OCI-LY1 (cell line): ENCODE measurements at regions not wholly inside any gene's neighbourhood (a gene's known extent, or its start where the extent isn't known, plus 50 kb on each side); places are given as distances from the start of the nearest gene placed in this dataset.
"Not testable (repeated sequence)": the region's sequence is repeated elsewhere in the genome, so short reads cannot be mapped to it uniquely, and the experiment has no call there.

Experiments used
- H2AFZ ChIP-seq: fragments of 200-600 bp; sonication (generic), shearing (Covaris generic); 2 replicates; pipeline ENCODE4 v1.6.0; 2014; ENCODE audit warnings: antibody characterized with exemption, mild to moderate bottlenecking, low read length
- H3F3A ChIP-seq: fragments of 200-600 bp; sonication (generic), shearing (Covaris generic); 2 replicates; pipeline ENCODE4 v1.6.0; 2014; ENCODE audit warnings: mild to moderate bottlenecking, antibody characterized with exemption, low read length, moderate library complexity; ENCODE audit not compliant: insufficient read depth
- H3K27ac ChIP-seq: fragments of 200-600 bp; sonication (generic); 2 replicates; pipeline ENCODE4 v1.5.1; 2014; ENCODE audit warnings: low read length, mixed run types, mild to moderate bottlenecking, low read depth; ENCODE audit not compliant: poor library complexity, severe bottlenecking
- H3K27me3 ChIP-seq: fragments of 200-600 bp; sonication (generic); 2 replicates; pipeline ENCODE4 v1.6.0; 2014; ENCODE audit warnings: antibody characterized with exemption, mild to moderate bottlenecking, low read length, moderate library complexity; ENCODE audit not compliant: insufficient read depth
- H3K36me3 ChIP-seq: fragments of 200-600 bp; sonication (generic); 2 replicates; pipeline ENCODE4 v1.6.1; 2014; ENCODE audit warnings: mild to moderate bottlenecking, antibody characterized with exemption, low read length, moderate library complexity, mixed read lengths; ENCODE audit not compliant: insufficient read depth
- H3K4me1 ChIP-seq: fragments of 200-600 bp; sonication (generic); 2 replicates; pipeline ENCODE4 v1.5.1; 2014; ENCODE audit warnings: mild to moderate bottlenecking, low read length, moderate library complexity; ENCODE audit not compliant: insufficient read depth, severe bottlenecking
- H3K4me2 ChIP-seq: fragments of 200-600 bp; sonication (generic), shearing (Covaris generic); 2 replicates; pipeline ENCODE4 v1.6.1; 2014; ENCODE audit warnings: low read length
- H3K4me3 ChIP-seq: fragments of 200-600 bp; sonication (generic); 2 replicates; pipeline ENCODE4 v1.5.1; 2014; ENCODE audit warnings: low read length, low read depth, mild to moderate bottlenecking, mixed read lengths; ENCODE audit not compliant: poor library complexity, severe bottlenecking
- H3K79me2 ChIP-seq: fragments of 200-600 bp; shearing (Covaris generic); 2 replicates; pipeline ENCODE4 v1.6.1; 2016; ENCODE audit warnings: mixed run types, low read length, mixed read lengths; ENCODE audit not compliant: insufficient read depth
- H3K9ac ChIP-seq: fragments of 200-600 bp; sonication (generic), shearing (Covaris generic); 2 replicates; pipeline ENCODE4 v1.6.1; 2014; ENCODE audit warnings: mild to moderate bottlenecking, low read length, mixed read lengths
- H3K9me2 ChIP-seq: fragments of 200-600 bp; sonication (generic), shearing (Covaris generic); 2 replicates; pipeline ENCODE4 v1.6.1; 2014; ENCODE audit warnings: low read depth, mild to moderate bottlenecking, low read length, mixed read lengths
- H3K9me3 ChIP-seq: fragments of 200-600 bp; shearing (Covaris generic); 2 replicates; pipeline ENCODE4 v1.6.1; 2014; ENCODE audit warnings: low read length, mixed read lengths
- H4K20me1 ChIP-seq: fragments of 200-600 bp; sonication (generic), shearing (Covaris generic); 2 replicates; pipeline ENCODE4 v1.6.0; 2016; ENCODE audit warnings: mild to moderate bottlenecking, low read length; ENCODE audit not compliant: insufficient read depth
- CTCF ChIP-seq: fragments of 200-600 bp; sonication (generic), shearing (Covaris generic); IDR thresholded peaks from 2 replicates; pipeline ENCODE4 v1.5.1; 2017; ENCODE audit warnings: mild to moderate bottlenecking, antibody characterized with exemption, low read length, moderate library complexity, mixed read lengths
- EZH2 ChIP-seq: fragments of 200-600 bp; sonication (generic), shearing (Covaris generic); IDR thresholded peaks from 2 replicates; pipeline ENCODE4 v1.8.0; 2017; ENCODE audit warnings: borderline replicate concordance, mixed run types, mild to moderate bottlenecking, antibody characterized with exemption, low read length, moderate library complexity, mixed read lengths

DNA sequence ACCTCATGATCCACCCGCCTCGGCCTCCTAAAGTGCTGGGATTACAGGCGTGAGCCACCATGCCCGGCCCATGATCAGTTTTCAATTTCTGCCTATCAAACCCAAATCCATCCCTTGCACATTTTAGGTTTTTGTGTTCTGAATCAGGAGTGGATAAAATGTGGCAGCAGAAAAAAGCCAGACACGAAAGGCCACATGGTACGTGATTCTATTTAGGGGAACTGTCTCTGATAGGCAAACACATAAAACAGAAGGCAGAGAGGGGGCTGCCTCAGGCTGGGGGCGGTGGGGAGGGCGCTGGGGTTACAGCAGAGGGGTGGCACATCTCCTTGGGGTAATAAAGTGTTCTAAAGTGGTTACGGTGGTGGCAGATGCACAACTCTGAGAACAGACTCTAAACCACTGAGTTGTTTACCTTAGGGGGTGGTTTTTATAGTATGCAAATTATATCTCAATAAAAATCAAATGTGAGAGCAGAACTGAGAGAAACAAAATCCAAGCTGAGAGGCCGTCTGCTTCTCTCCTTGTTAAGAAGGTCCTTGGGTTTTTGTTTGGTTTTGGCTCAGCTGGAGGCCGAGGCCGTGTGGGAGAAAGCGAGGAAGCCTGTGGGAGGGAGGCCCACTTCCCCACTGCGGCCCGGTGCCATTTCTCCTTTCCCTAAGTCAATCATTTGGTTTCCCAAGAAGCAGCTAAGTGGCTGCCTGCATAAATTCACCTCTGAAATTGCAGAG is 78.0 kb downstream of the SOWAHC start:
- Histone ChIP-seq H3K4me1 (no peaks in the 10 kb centered on the region), H3K36me3 (no peaks in the 10 kb centered on the region), H3K4me3 (no peak overlapping the region), H4K20me1 (no peaks in the 10 kb centered on the region), H3K9me2 (no peaks in the 10 kb centered on the region), H3K27ac (no peak overlapping the region), H3K27me3 (no peaks in the 10 kb centered on the region), H3K9ac (no peak overlapping the region), H2AFZ (no peak overlapping the region), H3K9me3 (no peaks in the 10 kb centered on the region), H3K4me2 (no peak overlapping the region), H3F3A (no peaks in the 10 kb centered on the region), H3K79me2 (no peaks in the 10 kb centered on the region)
- TF ChIP-seq CTCF, result no peak
- no peak for TF ChIP-seq EZH2

GRCh38 chr2:109692831-109693230 is 78.7 kb downstream of the SOWAHC start:
- not testable (repeated sequence) for H3K79me2 ChIP-seq, H2AFZ ChIP-seq, H3K9me2 ChIP-seq, H3K4me1 ChIP-seq, H3K9ac ChIP-seq, H4K20me1 ChIP-seq, H3K4me2 ChIP-seq, H3K9me3 ChIP-seq, H3K27me3 ChIP-seq, H3F3A ChIP-seq, H3K36me3 ChIP-seq, H3K27ac ChIP-seq, H3K4me3 ChIP-seq

DNA sequence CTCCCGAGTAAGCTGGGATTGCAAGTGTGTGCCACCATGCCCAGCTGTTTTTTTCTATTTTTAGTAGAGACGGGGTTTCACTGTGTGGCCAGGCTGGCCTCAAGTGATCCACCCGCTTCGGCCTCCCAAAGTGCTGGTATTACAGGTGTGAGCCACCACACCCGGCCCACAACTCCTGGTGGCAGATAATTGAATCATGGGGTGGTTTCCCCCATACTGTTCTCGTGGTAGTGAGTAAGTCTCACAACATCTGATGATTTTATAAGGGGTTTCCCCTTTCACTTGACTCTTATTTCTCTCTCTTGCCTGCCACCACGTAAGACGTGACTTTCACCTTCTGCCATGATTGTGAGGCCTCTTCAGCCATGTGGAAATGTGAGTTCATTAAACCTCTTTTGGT is 79.1 kb downstream of the SOWAHC start:
- H3K4me3 ChIP-seq, H4K20me1 ChIP-seq, H3K79me2 ChIP-seq, H3K4me1 ChIP-seq, H3K9me3 ChIP-seq, H3K27me3 ChIP-seq, H3K4me2 ChIP-seq, H3K36me3 ChIP-seq, H3K9ac ChIP-seq, H3F3A ChIP-seq, H3K27ac ChIP-seq, H3K9me2 ChIP-seq, H2AFZ ChIP-seq: not testable (repeated sequence)

DNA sequence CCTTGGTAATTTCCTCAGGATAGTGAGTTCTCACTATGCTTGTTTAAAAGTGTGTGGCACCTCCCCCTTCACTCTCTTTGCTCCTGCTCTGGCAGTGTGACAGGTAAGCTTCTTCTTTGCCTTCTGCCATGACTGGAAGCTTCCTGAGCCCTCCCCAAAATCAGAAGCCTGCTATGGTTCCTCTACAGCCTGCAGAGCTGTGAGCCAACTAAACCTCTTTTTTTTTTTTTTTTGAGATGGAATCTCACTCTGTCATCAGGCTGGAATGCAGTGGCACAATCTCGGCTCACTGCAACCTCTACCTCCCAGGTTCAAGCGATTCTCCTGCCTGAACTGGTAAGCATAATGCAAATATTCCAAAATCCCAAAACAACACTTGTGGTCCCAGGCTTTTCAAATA is 80.0 kb downstream of the SOWAHC start:
- Histone ChIP-seq H3K9ac (no peak overlapping the region), H3K4me2 (no peak overlapping the region)

More for the DNA sequence above, 80.0 kb downstream of the SOWAHC start:
- Histone ChIP-seq H2AFZ (no peak overlapping the region), H3K9me2 (no peaks in the 10 kb centered on the region), H4K20me1 (no peaks in the 10 kb centered on the region), H3F3A (no peaks in the 10 kb centered on the region), H3K27ac (no peak overlapping the region), H3K4me1 (no peaks in the 10 kb centered on the region), H3K4me3 (no peak overlapping the region), H3K27me3 (no peaks in the 10 kb centered on the region), H3K79me2 (no peaks in the 10 kb centered on the region), H3K36me3 (no peaks in the 10 kb centered on the region), H3K9me3 (no peaks in the 10 kb centered on the region)
- TF ChIP-seq CTCF (no peak), EZH2 (no peak)
